ENCODE measurements at regions not wholly inside any gene's neighbourhood (a gene's known extent, or its start where the extent isn't known, plus 50 kb on each side); places are given as distances from the start of the nearest gene placed in this dataset.

DNA sequence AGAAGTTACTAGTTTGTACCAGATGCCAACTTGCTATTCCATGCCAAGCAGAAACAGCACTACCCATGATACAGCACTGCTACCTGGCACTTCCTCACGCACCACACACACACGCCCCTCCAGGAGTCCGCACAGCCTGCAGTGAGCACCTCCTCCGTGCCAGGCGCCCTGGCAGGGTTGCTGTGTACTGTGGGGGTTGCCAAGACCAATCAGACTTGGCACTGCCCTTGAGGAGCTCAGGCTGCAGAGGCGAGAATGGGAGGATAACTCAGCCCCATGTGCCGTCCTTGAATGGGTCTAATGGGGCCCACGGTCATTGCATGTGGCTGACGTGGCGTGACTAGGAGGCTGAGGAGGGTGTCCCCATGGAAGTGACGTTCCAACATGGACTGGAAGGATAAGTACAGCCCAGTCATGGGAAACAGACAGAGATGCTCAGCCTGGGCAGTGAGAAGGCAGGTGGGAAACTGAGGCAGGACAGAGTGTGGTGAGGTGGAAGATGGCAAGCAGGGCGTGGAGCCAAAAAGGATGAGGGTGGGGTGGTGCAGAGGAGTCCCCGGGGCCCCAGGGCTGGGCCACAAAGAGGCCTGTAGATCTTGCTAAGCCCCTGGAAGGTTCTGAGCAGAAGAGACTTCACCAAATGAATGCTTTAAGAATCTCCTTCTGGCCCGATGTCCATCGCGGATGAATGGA, 65.3 kb upstream of the C14orf180 start:
- no peak for DNase-seq (ENCODE audit: low spot score)

DNA sequence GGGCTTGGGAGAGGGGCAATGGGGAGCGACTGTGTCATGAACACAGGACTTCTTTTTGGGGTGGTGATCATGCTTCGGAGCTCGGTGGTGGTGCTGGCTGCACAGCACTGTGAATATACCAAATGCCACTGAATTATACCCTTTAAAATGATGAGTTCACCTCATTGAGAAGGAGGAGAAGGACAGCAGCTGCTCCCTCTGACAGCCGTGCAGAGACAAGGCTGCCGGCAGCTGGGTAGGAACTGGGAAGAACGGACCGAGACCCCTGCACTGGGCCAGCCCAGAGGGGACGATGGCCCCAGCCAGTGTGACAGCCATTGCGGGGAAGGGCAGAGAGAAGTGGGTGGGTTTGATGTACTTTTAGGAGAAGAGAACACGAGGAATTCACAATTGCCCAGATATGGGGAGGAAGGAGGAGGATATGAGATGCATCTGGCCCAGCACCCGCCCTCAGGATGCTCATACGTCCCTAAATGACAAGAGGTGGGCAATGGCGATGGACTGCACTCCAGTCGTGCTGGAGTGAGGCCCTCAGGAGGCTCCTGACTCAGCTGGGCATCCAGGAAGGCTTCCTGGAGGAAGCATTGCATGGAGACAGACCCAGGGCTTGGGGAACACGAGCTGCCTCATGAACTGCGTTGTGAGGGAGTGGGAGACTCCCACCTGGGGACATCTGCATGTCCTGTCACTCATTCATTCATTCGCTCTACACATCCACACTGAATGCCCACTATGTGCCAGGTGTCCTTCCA, 64.3 kb upstream of the C14orf180 start:
- DNase-seq (ENCODE audit: low spot score) = no peak

DNA sequence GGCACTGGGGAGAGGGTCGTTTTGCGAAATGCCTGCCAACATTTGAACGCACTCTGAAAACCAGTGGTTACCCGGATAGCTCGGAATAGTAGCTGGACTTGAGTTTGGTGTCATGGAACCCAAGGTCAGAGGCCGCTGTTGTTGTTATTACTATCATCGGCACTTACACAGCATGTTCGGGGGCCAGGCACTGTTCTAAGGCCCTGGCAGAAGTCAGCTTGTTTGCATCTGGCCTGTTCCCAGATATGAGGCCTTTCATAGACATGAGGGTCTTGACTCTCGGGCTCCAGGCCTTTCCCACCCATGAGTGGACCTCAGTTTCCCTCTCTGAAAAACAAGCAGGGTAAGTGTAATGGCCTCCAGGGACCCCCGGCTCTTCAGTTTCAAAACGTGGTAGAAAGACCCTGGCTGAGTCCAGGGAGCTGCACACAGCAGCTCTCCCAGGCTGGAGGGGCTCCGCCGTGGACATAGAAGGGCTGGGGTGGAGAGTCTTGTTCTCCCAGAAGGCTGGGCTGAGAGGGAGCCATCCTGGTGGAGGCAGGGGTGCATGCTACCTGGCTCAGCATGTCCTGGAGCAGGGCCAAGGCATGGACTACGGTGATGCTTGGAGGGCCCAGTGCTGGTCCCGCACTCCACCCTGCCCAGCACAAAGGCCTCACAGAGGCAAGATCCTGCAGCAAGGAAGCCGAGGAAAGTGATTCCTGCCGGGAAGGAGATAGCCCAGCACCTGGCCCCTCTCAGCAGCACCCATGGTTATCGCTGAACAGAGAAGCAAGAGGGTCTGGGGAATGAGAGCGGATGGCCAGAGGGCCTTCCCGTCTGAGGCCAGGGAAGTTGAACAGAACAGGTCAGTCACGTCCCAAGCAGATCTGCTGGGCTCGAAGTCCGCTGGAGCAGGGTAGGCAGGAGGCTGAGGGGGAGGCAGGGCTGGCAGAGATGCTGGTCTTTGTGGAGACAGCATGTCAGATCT, 63.5 kb upstream of the C14orf180 start:
- no peak for DNase-seq (ENCODE audit: low spot score)

DNA sequence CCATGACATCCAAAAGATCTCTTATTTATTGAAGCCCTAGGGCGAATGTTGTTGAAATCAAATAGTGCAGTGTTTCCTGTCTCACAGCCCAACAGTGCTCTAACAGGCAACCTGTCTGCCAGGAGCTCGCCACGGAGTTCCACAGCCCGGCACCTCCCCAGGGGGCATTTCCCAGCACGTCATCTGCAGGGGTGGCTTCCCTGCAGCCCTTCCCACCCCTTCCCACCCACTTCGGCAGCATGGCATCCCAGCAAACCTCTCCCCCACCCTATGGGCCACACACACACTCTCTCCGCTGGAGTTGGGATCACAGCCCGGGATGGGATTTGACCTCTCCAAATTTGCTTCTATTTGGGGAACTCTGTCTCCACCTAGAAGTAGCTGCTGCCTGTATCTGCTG, 62.7 kb upstream of the C14orf180 start:
- DNase-seq (ENCODE audit: low spot score) = no peak

DNA sequence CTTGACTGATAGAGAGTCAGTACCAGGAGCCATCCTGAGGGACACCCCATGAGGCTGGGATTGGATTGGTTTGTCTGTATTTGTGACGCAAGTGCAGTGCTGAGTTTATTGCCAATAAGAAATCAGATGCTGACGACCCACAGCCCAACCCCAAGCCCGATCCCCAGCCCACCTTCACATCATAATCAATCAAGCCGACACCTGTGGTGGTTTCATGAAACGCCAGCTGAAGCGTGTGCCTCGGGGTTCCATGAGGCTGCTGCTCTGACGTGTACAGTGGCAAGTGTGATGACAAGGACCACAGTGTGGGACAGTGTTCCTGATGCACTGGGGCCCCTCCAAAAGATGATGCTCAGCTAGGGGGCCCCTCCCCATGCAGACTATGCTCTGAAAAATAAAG, 62.1 kb upstream of the C14orf180 start:
- DNase-seq (ENCODE audit: low spot score) = no peak

DNA sequence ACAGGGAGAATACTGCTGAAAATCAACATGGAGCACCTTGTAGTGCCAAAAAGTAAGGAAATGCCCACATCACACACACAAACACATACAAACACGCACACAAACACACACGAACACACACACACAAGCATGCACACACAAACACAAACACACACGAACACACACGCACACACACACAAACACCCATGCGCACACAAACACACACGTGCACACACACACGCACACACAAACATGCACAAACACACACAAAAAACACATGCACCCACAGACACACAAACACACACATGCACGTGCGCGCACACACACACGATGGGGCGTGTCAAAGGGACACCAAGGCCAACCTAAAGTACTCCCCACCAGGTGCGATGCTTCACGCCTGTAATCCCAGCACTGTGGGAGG, 61.7 kb upstream of the C14orf180 start:
- no peak for DNase-seq (ENCODE audit: low spot score)

DNA sequence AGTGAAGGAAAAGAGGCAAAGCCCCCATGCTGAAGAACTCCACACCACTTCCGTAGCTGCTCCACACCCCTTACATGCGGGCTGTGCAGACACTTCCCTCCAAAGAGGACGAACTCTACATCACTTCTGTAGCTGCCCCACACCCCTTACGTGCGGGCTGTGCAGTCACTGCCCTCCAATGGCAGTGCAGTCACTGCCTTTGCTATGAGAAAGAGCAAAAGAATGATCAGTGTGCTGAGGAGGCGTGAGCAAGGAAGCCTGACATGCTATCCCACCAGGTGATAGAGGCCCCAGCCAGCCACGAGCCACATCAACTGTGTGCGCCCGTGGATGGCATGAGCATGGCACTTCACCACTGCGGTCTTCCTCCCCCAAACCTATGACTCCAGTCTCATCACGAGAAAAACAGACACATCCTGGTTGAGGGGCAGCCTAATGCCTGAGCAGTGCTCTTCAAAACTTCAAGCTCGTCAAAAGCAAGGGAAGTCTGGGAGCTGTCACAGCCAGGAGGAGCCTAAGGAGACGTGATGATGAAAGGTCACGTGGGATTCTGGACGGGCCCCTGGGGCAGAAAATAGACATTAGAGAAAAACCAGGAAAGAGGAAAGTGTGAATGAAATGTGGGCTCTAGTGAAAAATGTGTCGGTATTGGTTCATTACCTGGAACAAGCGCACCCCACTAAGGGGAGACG, 60.8 kb upstream of the C14orf180 start:
- DNase-seq (ENCODE audit: low spot score) = no peak

DNA sequence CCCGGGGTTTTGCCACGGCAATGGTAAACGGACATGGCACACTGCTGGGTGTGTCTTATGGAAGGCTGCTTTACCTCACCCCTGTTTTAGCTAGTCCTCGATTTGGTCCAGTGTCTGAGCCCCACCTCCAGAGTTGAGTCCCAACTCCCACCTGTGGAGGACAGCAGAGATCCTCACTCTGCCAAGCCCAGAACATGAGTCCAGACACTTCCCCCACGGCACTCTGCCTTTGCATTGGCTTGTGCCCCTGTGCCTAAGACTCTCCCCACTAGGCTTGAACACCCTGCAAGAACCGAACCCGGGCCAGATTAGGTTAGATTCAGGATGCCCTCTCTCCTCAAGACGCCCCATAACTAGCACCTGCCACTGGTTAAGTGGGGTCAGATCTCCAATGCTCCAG, 59.8 kb upstream of the C14orf180 start:
- DNase-seq (ENCODE audit: low spot score) = no peak

DNA sequence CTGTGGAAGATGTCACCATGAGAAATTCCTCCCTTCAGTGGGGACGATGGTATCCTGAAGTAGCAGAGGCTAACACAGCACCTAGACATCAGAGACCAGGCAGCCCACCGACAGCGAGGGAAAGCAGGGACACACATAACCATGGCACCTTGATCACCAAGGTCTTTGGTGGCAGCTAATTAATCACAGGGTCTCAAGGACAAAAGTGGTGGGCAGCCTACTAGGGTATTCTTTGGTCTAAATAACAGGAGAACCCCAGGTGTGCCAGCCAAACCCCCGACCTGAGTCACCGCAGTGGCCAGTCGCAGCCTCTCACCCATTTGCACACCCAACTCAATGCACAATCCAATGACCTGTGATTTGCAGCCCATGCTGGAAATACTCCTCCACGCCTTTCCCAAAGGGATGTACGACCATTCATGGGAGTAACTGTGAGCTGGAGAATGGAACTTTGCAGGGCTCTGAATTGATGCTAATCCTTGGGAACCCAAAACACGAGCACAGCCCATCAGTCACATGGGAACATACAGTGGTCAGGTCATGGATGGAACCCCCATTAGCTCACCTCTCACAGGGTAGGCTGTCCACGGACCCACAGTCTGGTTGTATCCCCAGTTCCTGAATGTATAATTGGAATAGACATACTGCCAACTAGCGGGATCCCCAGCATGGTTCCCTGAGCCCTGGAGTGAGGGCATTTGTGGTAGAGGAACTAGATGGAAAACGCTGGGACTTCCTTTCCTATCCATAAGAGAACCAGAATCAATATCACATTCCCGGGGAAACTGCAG, 58.7 kb upstream of the C14orf180 start:
- no peak for DNase-seq (ENCODE audit: low spot score)

DNA sequence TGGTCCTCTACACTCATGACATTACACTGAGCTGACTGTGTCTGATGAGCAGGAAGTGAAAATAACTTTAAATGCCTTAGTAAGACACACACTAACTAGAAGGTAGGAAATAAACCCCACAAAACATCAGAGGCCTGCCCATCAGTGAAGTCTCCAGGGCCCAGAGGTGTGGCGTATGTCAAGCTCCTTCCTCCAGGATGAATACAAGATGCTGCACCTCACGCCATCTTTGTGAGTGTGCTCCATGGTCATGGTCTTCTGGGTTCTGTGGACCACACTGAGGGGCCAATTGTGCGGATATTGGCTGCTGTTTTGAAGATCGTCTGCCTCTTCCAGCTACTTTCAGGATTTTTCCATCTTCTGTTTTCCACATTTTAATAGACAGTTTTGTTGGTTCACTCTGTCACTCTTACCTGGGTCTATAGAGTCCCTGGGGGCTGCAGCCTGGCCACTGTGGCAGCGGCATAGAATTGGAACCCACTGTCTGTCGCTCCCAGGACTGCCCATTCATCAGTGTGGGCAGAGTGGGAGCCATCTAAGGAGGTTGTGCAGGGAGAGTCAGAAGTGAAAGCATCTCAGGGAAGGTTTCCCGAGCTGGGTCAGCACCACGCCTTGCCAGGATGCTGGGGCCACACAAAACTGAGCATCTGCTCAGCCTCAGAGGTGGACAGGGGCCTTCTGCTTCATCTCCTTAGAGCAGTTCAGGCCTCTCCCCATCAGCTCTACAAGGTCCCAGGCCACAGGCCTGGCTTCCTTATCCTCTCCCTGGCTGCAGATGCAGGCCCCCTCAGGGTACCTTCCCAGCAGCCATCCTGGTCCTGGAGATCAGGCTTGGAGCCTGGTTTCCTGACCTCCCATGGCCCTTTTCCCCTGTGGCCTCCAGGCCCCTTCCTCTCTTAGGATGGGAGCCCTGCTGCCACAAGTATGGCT, 57.5 kb upstream of the C14orf180 start:
- DNase-seq (ENCODE audit: low spot score) = no peak

DNA sequence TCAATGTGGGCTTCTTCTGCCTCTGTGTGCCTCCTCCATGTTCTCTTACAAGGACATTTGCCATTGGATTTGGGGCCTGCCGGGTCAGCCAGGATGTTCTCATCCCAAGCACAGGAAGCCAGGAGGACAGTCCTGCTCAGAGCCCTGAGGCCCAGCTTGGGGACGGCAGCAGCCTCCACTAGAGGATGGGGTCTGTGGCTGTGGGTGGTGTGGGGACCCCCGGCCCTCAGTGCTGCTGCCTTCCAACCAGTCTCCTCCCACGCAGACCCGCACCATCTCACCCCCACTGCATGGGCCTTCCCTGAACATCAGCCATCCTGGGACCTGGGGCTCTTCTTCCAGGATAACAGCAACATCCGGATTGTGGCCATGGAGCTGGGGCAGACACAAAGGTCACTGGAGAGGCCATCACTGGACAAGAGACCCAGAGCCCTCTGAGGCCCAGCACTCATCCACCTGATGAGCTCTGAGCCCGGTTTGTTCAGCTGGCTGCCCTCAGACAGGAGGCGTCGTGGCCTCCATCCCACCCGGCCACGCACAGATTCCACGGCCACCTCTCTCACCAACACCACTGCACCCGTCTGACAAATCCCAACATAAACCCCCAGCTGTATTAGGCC, 56.5 kb upstream of the C14orf180 start:
- no peak for DNase-seq (ENCODE audit: low spot score)

DNA sequence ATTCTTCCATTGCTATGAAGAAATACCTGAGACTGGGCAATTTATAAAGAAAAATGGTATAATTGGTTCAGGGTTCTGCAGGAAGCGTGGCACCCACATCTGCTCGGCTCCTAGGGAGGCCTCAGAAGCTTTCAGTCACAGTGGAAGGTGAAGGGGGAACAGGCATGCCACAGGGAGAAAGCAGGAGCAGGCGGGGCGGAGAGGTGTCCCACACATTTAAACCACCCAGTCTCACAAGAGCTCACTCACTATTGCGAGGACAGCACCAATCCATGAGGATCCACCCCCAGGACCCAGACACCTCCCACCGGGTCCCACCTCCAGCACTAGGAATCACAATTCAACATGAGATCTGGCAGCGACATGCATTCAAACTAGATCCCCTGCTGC, 56.0 kb upstream of the C14orf180 start:
- DNase-seq (ENCODE audit: low spot score) = no peak

DNA sequence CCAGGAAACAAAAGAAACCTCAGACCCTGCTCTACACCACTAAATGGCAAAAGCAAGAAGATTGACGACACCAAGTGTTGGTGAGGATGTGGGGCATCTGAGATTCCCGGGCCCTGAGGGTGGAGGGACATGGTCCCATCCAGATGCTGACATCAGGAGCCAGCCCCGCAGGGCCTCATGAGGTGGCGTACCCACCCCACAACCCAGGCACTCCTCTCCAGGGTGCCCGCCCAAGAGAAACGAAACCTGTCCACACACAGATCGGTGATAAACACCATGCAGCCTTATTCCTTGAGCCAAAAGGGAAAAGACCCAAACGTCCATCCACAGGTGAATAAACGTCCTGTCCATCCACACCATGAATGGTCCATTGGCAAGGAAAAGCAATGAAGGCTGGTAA, 54.8 kb upstream of the C14orf180 start:
- no peak for DNase-seq (ENCODE audit: low spot score)

DNA sequence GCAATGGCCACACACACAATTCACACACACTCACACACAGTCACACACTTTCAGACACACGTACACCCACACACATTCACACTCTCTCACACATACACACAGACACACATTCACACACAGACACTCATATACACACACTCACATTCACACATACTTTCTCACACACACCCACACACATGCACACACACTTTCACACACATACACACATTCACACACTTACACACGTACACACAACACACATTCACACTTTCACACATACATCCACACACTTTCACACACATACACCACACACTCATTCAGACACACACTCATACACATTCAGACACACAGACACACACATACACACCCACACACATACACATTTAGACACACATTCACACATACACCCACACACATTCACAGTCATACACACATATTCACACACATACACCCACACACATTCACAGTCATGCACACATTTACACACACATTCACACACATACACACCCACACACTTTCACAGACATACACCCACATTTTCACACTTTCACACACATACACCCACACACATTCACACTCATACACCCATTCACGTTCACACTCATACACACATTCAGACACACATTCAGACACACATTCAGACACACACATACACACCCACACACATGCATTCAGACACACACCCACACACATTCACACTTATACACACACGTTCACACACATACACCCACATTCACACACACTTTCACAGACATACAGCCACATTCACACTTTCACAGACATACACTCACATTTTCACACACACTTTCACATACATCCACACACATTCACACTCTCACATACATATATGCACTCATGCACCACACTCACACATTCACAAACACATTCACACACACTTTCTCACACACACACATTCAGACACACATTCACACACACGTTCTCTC, 52.6 kb upstream of the C14orf180 start:
- DNase-seq (ENCODE audit: low spot score) = no peak

DNA sequence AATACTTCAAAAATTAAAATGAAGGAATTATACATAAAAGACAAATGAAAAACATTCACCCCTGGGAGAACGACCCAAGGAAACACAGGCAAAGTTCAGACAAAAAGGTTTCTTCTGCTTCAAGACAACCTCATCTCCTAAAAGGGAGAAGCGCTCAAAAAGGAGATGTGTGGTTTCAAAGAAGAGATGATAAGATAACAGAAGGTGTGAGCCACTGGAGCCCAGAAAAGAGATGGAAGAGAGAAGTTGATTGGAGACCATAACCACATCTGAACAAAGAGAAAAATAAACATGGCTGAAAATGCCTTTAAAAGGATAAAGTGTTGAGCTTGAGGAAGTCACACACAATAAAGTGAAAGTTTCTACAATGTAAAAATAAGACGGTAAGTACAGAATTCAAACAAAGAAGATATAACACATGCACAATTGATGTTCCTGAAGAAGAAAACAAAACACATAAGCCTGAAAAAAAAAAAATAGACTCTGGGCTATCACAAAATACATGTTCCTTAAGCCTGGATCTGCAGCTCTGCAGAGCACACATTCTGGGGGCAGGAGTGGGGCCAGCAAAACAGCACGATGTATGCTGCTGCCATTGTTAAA, 51.6 kb upstream of the C14orf180 start:
- DNase-seq (ENCODE audit: low spot score) = no peak

DNA sequence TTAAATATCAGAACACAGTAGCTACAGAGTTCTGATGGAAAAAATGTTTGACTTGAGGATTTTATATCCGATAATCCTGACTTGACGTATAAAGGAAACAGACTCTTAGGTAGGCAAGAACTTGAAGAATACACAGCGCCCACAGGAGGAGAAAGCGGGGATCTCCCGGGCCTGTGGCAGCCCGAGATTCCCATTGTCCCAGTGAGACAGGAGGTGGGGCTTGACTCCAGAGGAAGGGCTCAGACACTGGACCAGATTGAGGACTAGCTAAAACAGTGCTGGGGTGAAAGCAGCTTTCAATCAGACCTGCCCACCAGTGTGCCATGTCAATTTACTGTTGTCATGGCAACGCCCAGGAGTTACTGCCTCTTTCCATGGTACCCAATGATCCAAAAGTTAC, 51.1 kb upstream of the C14orf180 start:
- DNase-seq (ENCODE audit: low spot score) = no peak
